ENCODE measurements at regions not wholly inside any gene's neighbourhood (a gene's known extent, or its start where the extent isn't known, plus 50 kb on each side); places are given as distances from the start of the nearest gene placed in this dataset.
A peak's percentile ranks its signal among the peaks of the same experiment; 100 is the strongest.

DNA sequence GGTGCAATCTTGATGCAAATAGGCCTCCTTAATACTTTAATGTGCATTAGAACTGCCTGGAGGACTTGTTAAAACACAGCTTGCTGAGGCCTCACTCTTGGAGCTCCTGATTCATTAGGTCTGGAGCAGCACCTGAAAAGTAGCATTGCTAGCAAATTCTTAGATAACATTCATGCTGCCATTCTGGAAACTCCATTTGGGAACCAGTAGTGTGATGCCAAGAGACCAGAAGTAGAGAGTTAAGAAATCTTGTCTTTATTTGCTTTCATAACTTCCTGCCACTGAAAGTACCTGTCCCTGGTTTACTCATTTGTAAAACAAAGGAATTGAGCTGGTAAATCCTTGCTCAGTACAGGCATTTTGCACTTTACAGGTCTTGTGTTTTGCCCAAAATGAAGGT lies 72.0 kb downstream of the RAP2B start:
- Mint-ChIP-seq H3K27me3 (ENCODE audit: low read depth in 3 of 3) (peaks cover 0 to 1% (median 1%) of the 10 kb centered on the region in 3 donors), H3K27ac (peak overlapping the region in 2 of 7 donors; percentile 20 to 58), H3K36me3 (no peaks in the 10 kb centered on the region), H3K4me3 (no peak overlapping the region), H3K9me3 (peaks cover 0 to 11% (median 4%) of the 10 kb centered on the region in 7 donors), H3K4me1 (peaks cover 9% of the 10 kb centered on the region)
- Histone ChIP-seq H3K36me3 (replicated peaks in 1 of 2; ENCODE audit: control insufficient read depth in 1 of 2, insufficient read depth in 2 of 2, low read length in 2 of 2) (no peaks in the 10 kb centered on the region), H3K27ac (ENCODE audit: low read depth in 1 of 2, low read length in 2 of 2) (peak overlapping the region in 1 of 2 donors; percentile 25), H4K20me1 (ENCODE audit: insufficient read depth, low read length) (no peaks in the 10 kb centered on the region), H3K4me2 (replicated peaks; ENCODE audit: extremely low read depth, low read length, poor library complexity, severe bottlenecking) (no peak overlapping the region), H3K4me1 (ENCODE audit: control insufficient read depth in 1 of 2, insufficient read depth in 2 of 2, low read length in 2 of 2) (peaks cover 6 to 10% of the 10 kb centered on the region in 2 donors), H3K9me3 (replicated peaks in 1 of 2; ENCODE audit: control insufficient read depth in 1 of 2, insufficient read depth in 1 of 2, low read length in 2 of 2) (no peaks in the 10 kb centered on the region), H2AFZ (ENCODE audit: insufficient read depth, low read depth, low read length, poor library complexity, severe bottlenecking) (no peak overlapping the region), H3K27me3 (ENCODE audit: control insufficient read depth in 2 of 2, insufficient read depth in 2 of 2, low read length in 2 of 2) (no peaks in the 10 kb centered on the region), H3K79me2 (ENCODE audit: insufficient read depth, low read length) (no peaks in the 10 kb centered on the region), H3K9ac (ENCODE audit: insufficient read depth, low read length, poor library complexity, severe bottlenecking) (no peak overlapping the region), H3K4me3 (replicated peaks in 1 of 3; ENCODE audit: low read depth in 2 of 3, low read length in 3 of 3) (no peak overlapping the region)
- DNase-seq = peak in 1 of 3 donors; percentile 73
- no peak for TF ChIP-seq CTCF (IDR thresholded peaks at IDR 0.05)
- intact Hi-C loops (cut with micrococcal nuclease) = no loop called here

DNA sequence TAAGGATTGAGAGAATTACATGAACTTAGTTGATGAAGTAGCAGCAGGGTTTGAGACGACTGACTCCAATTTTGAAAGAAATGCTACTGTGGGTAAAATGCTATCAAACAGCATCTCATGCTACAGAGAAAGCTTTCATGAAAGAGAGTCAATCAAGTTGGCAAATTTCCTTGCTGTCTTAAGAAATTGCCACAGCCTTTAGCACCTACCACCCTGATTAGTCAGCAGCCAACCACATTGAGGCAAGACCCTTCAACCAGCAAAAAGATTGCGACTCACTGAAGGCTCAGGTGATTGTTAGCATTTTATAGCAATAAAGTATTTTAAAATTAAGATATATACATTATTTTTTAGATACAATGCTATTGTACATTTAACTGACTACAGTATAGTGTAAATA lies 80.9 kb downstream of the RAP2B start:
- Histone ChIP-seq H4K20me1 (ENCODE audit: insufficient read depth, low read length) (no peaks in the 10 kb centered on the region), H3K9me3 (replicated peaks in 1 of 2; ENCODE audit: control insufficient read depth in 1 of 2, insufficient read depth in 1 of 2, low read length in 2 of 2) (no peaks in the 10 kb centered on the region), H2AFZ (ENCODE audit: insufficient read depth, low read depth, low read length, poor library complexity, severe bottlenecking) (peak overlapping the region; percentile 1), H3K4me1 (ENCODE audit: control insufficient read depth in 1 of 2, insufficient read depth in 2 of 2, low read length in 2 of 2) (peaks cover 43 to 52% of the 10 kb centered on the region in 2 donors), H3K27me3 (ENCODE audit: control insufficient read depth in 2 of 2, insufficient read depth in 2 of 2, low read length in 2 of 2) (no peaks in the 10 kb centered on the region), H3K79me2 (ENCODE audit: insufficient read depth, low read length) (no peaks in the 10 kb centered on the region), H3K9ac (ENCODE audit: insufficient read depth, low read length, poor library complexity, severe bottlenecking) (no peak overlapping the region), H3K4me2 (replicated peaks; ENCODE audit: extremely low read depth, low read length, poor library complexity, severe bottlenecking) (no peak overlapping the region), H3K27ac (ENCODE audit: low read depth in 1 of 2, low read length in 2 of 2) (peak overlapping the region in 1 of 2 donors; percentile 53), H3K4me3 (replicated peaks in 1 of 3; ENCODE audit: low read depth in 2 of 3, low read length in 3 of 3) (no peak overlapping the region), H3K36me3 (replicated peaks in 1 of 2; ENCODE audit: control insufficient read depth in 1 of 2, insufficient read depth in 2 of 2, low read length in 2 of 2) (no peaks in the 10 kb centered on the region)
- 80% methylated on average over 1 of the region's 2 CpGs for WGBS (ENCODE audit: insufficient coverage)
- TF ChIP-seq CTCF (IDR thresholded peaks at IDR 0.05) = no peak
- H3K4me3 Mint-ChIP-seq = no peak overlapping the region
- peak in 2 of 3 donors; percentile 60 to 64 for DNase-seq
- no peaks in the 10 kb centered on the region for H3K36me3 Mint-ChIP-seq
- H3K27me3 Mint-ChIP-seq (ENCODE audit: low read depth in 3 of 3) = peaks cover 0 to 1% (median 0%) of the 10 kb centered on the region in 3 donors
- intact Hi-C loops (cut with micrococcal nuclease) = no loop called here
- peak overlapping the region in 4 of 7 donors; percentile 38 to 67 (median 52) for H3K27ac Mint-ChIP-seq
- H3K4me1 Mint-ChIP-seq = peaks cover 40% of the 10 kb centered on the region
- peaks cover 2 to 15% (median 6%) of the 10 kb centered on the region in 7 donors for H3K9me3 Mint-ChIP-seq

Data from CD14-positive monocyte (primary cell).